ENCODE measurements at regions not wholly inside any gene's neighbourhood (a gene's known extent, or its start where the extent isn't known, plus 50 kb on each side); places are given as distances from the start of the nearest gene placed in this dataset.
A peak's percentile ranks its signal among the peaks of the same experiment; 100 is the strongest.

DNA sequence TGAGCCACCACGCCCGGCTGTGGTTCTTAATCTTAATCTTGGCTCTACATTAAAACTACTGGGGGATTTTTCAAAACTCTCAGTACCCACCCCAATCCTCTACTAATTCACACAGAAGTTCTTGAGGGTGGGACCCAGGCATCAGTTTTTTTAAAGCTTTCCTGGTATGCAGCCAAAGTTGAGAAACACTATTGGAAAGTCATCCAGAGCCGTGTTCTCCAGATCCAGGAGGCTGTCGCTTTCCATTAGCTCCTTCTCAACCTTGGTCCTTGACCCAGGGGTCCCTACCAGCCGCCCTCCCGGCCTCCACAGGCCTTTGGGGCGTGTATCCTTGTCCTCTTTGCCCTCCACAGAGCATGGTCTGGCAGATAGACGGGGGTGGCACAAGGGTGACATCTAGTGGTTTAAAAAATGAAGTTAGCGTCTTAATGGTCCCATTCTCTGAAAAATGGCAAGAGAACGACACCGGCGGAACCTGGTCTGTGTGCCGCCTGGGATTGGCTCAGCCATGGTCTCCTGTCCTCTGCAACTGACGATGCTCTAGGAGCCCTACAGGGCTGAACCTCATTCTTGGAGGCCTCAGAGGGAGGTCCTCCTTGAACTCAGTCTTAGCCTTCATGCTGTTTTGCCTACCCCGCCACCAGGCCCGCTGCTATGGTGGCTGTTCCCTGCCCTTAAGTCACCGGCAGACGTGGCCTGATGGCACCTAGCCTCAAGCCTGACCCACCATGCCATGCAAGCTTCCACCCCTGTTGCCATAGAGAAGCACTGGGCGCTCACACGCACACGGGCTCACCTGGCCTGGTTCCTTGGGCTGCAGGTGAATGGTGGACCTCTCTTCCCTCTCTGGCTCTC is 152.0 kb upstream of the SYN3 start:
- peak in 7 of 9 donors; percentile 49 to 64 (median 59) for TF ChIP-seq CTCF (IDR thresholded peaks at IDR 0.05)
- no peaks in the 10 kb centered on the region for H3K4me1 ChIP-seq
- ATAC-seq (peak in 6 of 8 donors; percentile 47 to 74 (median 56)), DNase-seq (peak in 1 of 2 donors; percentile 8)
- H3K4me3 ChIP-seq: no peak overlapping the region
- intact Hi-C loops (cut with DNase I): loop anchor here in 3 of 10 donors (5.0 to 10.0 kb wide), 3 partner anchors 185 to 553 kb away; no protein-coding TSS in a partner anchor
- no peaks in the 10 kb centered on the region for H3K36me3 ChIP-seq
- peaks cover 0 to 26% (median 4%) of the 10 kb centered on the region in 7 donors for H3K27me3 ChIP-seq
- H3K9me3 ChIP-seq: no peaks in the 10 kb centered on the region
- 48 to 52% methylated on average over 21 of the region's 21 CpGs for WGBS, 2 donors
- H3K27ac ChIP-seq: no peak overlapping the region

DNA sequence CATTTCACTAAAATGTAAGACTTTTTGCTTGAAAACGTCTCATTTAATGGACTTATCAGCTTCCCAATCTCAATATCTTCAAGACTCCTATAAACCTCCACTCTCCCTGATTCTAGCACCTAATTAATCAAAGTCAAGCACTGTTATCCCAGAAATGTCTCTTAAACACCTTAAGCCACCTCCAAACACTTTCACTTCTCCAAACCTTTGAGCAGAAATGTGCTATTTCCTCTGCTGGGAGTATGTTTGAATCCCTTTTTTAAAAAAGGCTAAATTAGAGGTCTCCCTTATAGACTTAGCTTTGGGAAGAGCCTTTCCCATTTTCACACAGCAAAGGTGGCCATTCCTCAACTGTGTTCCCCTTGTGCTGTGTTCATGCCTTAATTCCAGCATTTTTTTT is 146.2 kb upstream of the SYN3 start:
- H3K4me3 ChIP-seq: no peak overlapping the region
- H3K9me3 ChIP-seq: peaks cover 0 to 3% (median 0%) of the 10 kb centered on the region in 11 donors
- no peak overlapping the region for H3K27ac ChIP-seq
- no peak for TF ChIP-seq CTCF (IDR thresholded peaks at IDR 0.05)
- intact Hi-C loops (cut with DNase I): loop anchor here in 7 of 10 donors (5.0 to 10.0 kb wide), 4 partner anchors 180 to 190 kb away; no protein-coding TSS in a partner anchor
- peaks cover 0 to 20% (median 5%) of the 10 kb centered on the region in 7 donors for H3K27me3 ChIP-seq
- peaks cover 0 to 3% (median 0%) of the 10 kb centered on the region in 9 donors for H3K4me1 ChIP-seq
- no peaks in the 10 kb centered on the region for H3K36me3 ChIP-seq
- no peak for ATAC-seq
- no peak for DNase-seq
- whole genome bisulfite sequencing, 2 donors: 18 to 24% methylated on average over 1 of the region's 1 CpG

DNA sequence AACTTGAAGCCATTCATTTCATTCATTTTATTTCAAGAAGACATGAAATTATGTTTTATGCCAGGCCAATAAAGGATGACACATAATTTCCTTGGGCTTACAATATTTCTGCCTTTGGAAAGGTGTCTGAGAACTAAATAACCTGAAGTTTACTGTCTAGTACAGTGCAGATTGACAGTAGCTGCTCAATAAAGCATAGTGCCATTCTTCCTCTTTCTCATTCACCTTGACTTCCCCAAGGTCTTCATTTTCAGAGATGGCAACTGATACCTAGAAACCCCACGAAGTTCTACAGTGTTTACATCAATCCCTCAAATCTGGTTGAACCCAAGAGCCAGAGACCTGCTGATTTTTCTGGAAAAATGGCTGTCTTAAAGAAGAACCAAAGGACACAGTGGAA is 144.3 kb upstream of the SYN3 start:
- Histone ChIP-seq H3K27ac (no peak overlapping the region), H3K27me3 (peaks cover 0 to 20% (median 5%) of the 10 kb centered on the region in 7 donors), H3K36me3 (no peaks in the 10 kb centered on the region), H3K4me3 (no peak overlapping the region), H3K9me3 (peaks cover 0 to 4% (median 0%) of the 10 kb centered on the region in 11 donors), H3K4me1 (peaks cover 0 to 3% (median 0%) of the 10 kb centered on the region in 9 donors)
- WGBS, 2 donors: 26 to 54% methylated on average over 1 of the region's 1 CpG
- no peak for TF ChIP-seq CTCF (IDR thresholded peaks at IDR 0.05)
- intact Hi-C loops (cut with DNase I): loop anchor here in 8 of 10 donors (2.0 to 10.0 kb wide), 5 partner anchors 178 to 188 kb away; no protein-coding TSS in a partner anchor
- DNase-seq: no peak
- no peak for ATAC-seq

- intact Hi-C loops (cut with DNase I): no loop called here
- TF ChIP-seq CTCF (IDR thresholded peaks at IDR 0.05): no peak
- WGBS, 2 donors: 29 to 34% methylated on average over 3 of the region's 3 CpGs
- Histone ChIP-seq H3K27me3 (peaks cover 0 to 10% (median 0%) of the 10 kb centered on the region in 7 donors), H3K4me1 (no peaks in the 10 kb centered on the region), H3K27ac (no peak overlapping the region), H3K4me3 (no peak overlapping the region), H3K36me3 (no peaks in the 10 kb centered on the region), H3K9me3 (peaks cover 0 to 4% (median 0%) of the 10 kb centered on the region in 11 donors)
- no peak for ATAC-seq
- DNase-seq: no peak
These were observed 136.4 kb upstream of the SYN3 start for GRCh38 chr22:33194529-33195077.
